Activated CD8-positive, alpha-beta memory T cell treated with anti-CD3 and anti-CD28 coated beads, Interleukin-2, amount 10 ng/mL, durations not matched to agents 7 days and 5 days (primary cell): ENCODE measurements at regions not wholly inside any gene's neighbourhood (a gene's known extent, or its start where the extent isn't known, plus 50 kb on each side); places are given as distances from the start of the nearest gene placed in this dataset.

Experiments
- ATAC-seq: fragments of 150-1000 bp; cut with Tn5 transposase; one replicate; pipeline ENCODE4 v1.10.0; 2021; ENCODE audit warnings: moderate library complexity
- CTCF ChIA-PET: fragments of 350-600 bp; sonication (Branson Sonifier 250); formaldehyde crosslinking; loops from one replicate; lab custom pipeline; 2021; ENCODE audit warnings: antibody characterized with exemption; lab: Charles Lee
- DNase-seq: peaks from one replicate; pipeline ENCODE4 v3.0.0-alpha.2; 2020
- H3K27ac Mint-ChIP-seq: one replicate; pipeline ENCODE4 v1.8.0; 2021; ENCODE audit warnings: mild to moderate bottlenecking, mixed read lengths
- H3K27me3 Mint-ChIP-seq: one replicate; pipeline ENCODE4 v1.8.0; 2021; ENCODE audit warnings: mixed read lengths
- H3K36me3 Mint-ChIP-seq: one replicate; pipeline ENCODE4 v1.8.0; 2021; ENCODE audit warnings: mild to moderate bottlenecking, mixed read lengths
- H3K4me1 Mint-ChIP-seq: one replicate; pipeline ENCODE4 v1.8.0; 2021; ENCODE audit warnings: mixed read lengths
- H3K4me3 Mint-ChIP-seq: one replicate; pipeline ENCODE4 v1.8.0; 2021; ENCODE audit warnings: mild to moderate bottlenecking, moderate library complexity, mixed read lengths
- H3K9me3 Mint-ChIP-seq: one replicate; pipeline ENCODE4 v1.8.0; 2022; ENCODE audit warnings: low read depth, mixed read lengths

- DNase-seq: no peak
- CTCF ChIA-PET: no interaction called here
These were observed 852.3 kb downstream of the QKI start for GRCh38 chr6:164266851-164267250.

GRCh38 chr6:164262348-164262747, 847.8 kb downstream of the QKI start:
- Mint-ChIP-seq H3K27me3 (no peaks in the 10 kb centered on the region), H3K4me1 (no peaks in the 10 kb centered on the region), H3K4me3 (no peak overlapping the region), H3K27ac (no peak overlapping the region), H3K9me3 (no peaks in the 10 kb centered on the region), H3K36me3 (no peaks in the 10 kb centered on the region)
- no peak for DNase-seq
- CTCF ChIA-PET: no interaction called here
- ATAC-seq: no peak

More at GRCh38 chr6:164266851-164267250, 852.3 kb downstream of the QKI start:
- Mint-ChIP-seq H3K27me3 (no peaks in the 10 kb centered on the region), H3K27ac (no peak overlapping the region), H3K9me3 (peaks cover 5% of the 10 kb centered on the region), H3K36me3 (no peaks in the 10 kb centered on the region), H3K4me1 (no peaks in the 10 kb centered on the region), H3K4me3 (no peak overlapping the region)
- no peak for ATAC-seq

DNA sequence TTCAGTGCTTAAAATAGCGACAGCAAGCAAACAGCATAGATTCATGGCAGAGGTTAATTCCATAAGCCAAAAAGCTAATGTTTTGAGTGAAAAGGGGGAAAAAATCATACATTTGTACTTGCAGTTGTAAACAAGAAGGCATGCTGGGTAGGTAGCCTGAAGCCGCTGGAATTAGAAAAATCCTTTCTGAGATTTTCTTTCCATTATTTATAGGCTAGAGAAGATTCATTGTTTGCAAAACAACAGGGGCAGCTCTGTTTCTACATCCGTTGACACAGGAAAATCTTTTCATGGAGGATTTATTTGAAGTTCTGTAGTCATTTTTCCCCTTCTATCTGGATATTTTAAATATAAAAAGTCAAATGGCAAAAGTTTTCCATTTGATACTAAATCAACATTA, 843.9 kb downstream of the QKI start:
- Mint-ChIP-seq H3K27me3 (no peaks in the 10 kb centered on the region), H3K36me3 (no peaks in the 10 kb centered on the region), H3K27ac (no peak overlapping the region), H3K9me3 (no peaks in the 10 kb centered on the region), H3K4me1 (no peaks in the 10 kb centered on the region), H3K4me3 (no peak overlapping the region)
- DNase-seq (no peak), ATAC-seq (no peak)
- CTCF ChIA-PET: no interaction called here

DNA sequence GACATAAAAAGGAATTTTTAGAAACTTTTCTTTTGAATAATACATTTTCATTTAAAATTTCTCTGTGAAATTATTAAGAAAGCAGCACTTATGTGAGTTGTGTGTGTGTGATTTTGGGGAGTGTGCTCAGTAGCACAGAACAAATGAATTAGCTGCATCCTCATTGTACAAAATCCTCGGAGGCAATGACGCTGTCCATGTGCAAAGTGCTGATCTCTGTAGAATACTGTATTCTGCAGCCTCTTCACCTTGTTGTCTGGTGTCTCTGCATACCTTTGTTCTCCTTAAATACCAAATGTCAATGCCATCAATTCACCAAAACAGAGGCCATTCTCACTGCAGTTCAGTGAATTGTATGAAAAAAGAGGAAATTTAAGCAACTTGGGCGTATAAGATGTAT, 838.4 kb downstream of the QKI start:
- no peak for ATAC-seq
- CTCF ChIA-PET: no interaction called here
- H3K9me3 Mint-ChIP-seq: no peaks in the 10 kb centered on the region
- H3K36me3 Mint-ChIP-seq: no peaks in the 10 kb centered on the region
- no peaks in the 10 kb centered on the region for H3K4me1 Mint-ChIP-seq
- H3K4me3 Mint-ChIP-seq: no peak overlapping the region
- H3K27ac Mint-ChIP-seq: no peak overlapping the region
- no peaks in the 10 kb centered on the region for H3K27me3 Mint-ChIP-seq
- no peak for DNase-seq

DNA sequence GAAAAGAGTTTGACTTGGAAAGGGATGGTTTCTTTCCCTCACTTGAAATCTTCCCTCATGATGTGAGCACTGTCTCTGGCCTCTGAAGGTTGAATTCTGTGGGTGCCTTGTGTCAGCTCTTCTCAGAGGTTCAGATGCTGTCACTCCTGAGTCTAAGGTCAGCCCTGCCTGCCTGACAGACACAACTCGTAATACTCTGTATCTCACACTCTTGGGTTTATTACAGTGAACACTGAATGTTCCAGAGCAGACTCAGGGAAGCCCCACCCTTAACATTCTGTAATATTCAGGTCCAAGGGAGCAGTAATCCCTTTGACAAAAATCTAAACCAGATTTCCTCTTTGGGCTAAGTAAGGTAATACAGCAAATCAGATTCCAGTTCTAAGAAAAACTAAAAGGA, 837.8 kb downstream of the QKI start:
- ATAC-seq (no peak), DNase-seq (no peak)
- Mint-ChIP-seq H3K9me3 (no peaks in the 10 kb centered on the region), H3K27ac (no peak overlapping the region), H3K4me1 (no peaks in the 10 kb centered on the region), H3K36me3 (no peaks in the 10 kb centered on the region), H3K4me3 (no peak overlapping the region), H3K27me3 (no peaks in the 10 kb centered on the region)
- CTCF ChIA-PET: no interaction called here

DNA sequence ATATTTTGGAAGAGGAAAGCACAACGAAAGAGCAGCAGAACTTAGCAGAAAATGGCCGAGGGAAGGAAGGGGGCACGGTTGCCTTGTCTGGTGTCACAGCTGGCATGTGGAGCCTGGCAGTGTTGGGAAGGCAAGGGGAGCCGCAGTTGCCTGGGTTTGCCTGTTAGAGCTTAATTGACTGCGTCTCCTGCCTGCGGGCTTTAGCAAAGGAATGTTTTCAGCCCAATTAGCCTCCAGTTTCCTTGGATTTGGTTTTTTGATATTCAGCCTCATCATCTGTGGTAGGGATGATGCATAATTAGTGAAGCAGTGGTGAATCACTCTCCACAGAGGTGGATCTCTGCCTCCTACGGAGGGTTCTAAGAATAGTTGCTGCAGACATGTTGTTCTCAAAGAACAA, 832.6 kb downstream of the QKI start:
- no peaks in the 10 kb centered on the region for H3K27me3 Mint-ChIP-seq
- no peaks in the 10 kb centered on the region for H3K4me1 Mint-ChIP-seq
- no peak overlapping the region for H3K27ac Mint-ChIP-seq
- no peak overlapping the region for H3K4me3 Mint-ChIP-seq
- no peaks in the 10 kb centered on the region for H3K36me3 Mint-ChIP-seq
- CTCF ChIA-PET: no interaction called here
- peaks cover 3% of the 10 kb centered on the region for H3K9me3 Mint-ChIP-seq
- ATAC-seq (no peak), DNase-seq (no peak)

DNA sequence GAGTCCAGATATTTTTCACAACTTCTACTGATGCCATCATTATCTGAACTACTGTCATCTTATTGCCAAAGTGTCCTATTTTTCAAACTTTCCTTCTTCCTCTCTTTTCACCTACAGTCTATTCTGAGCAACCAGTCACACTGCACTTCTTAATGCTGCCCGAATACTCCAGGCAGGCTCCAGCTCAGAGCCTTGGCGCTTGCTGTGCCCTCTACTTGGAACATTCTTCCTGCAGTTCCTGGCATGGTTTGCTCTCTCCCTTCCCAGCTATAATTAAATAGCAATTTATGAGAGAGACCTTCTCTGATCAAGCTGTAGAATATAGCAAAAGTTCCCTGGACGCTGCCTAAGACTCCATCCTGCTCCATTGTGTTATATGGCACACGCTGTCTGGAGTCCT, 831.6 kb downstream of the QKI start:
- H3K4me3 Mint-ChIP-seq: no peak overlapping the region
- CTCF ChIA-PET: no interaction called here
- no peaks in the 10 kb centered on the region for H3K36me3 Mint-ChIP-seq
- H3K27ac Mint-ChIP-seq: no peak overlapping the region
- no peak for ATAC-seq
- no peaks in the 10 kb centered on the region for H3K27me3 Mint-ChIP-seq
- H3K4me1 Mint-ChIP-seq: no peaks in the 10 kb centered on the region
- DNase-seq: no peak
- H3K9me3 Mint-ChIP-seq: peaks cover 5% of the 10 kb centered on the region

- Mint-ChIP-seq H3K4me1 (no peaks in the 10 kb centered on the region), H3K27ac (no peak overlapping the region), H3K9me3 (peaks cover 5% of the 10 kb centered on the region), H3K27me3 (no peaks in the 10 kb centered on the region), H3K36me3 (no peaks in the 10 kb centered on the region), H3K4me3 (no peak overlapping the region)
- DNase-seq (no peak), ATAC-seq (no peak)
- CTCF ChIA-PET: no interaction called here
These were observed 829.4 kb downstream of the QKI start for GRCh38 chr6:164243949-164244348.

GRCh38 chr6:164243012-164243610, 828.6 kb downstream of the QKI start:
- H3K27me3 Mint-ChIP-seq: no peaks in the 10 kb centered on the region
- CTCF ChIA-PET: no interaction called here
- H3K27ac Mint-ChIP-seq: no peak overlapping the region
- H3K9me3 Mint-ChIP-seq: peaks cover 5% of the 10 kb centered on the region
- H3K4me3 Mint-ChIP-seq: no peak overlapping the region
- DNase-seq (no peak), ATAC-seq (no peak)
- no peaks in the 10 kb centered on the region for H3K36me3 Mint-ChIP-seq
- no peaks in the 10 kb centered on the region for H3K4me1 Mint-ChIP-seq

DNA sequence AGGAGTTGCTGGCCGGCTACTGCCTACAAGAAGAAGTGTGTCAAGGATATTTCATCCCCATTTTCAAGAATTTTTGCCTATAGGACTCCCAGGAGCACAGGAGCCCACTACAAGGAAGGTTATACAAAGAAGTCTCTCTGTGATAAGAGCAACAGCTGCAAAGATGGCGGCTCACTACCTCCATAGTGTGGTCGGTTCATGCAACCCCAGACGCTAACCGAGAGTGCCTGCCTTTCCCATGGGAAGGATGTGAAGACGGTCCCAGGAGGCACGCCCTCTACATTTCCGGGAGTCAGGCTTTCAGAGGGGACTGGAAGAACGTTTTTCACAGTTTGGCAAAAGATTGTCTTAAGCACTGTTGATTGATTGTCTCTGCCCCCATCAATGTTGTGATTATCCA, 816.3 kb downstream of the QKI start:
- no peaks in the 10 kb centered on the region for H3K36me3 Mint-ChIP-seq
- H3K4me3 Mint-ChIP-seq: no peak overlapping the region
- H3K4me1 Mint-ChIP-seq: no peaks in the 10 kb centered on the region
- CTCF ChIA-PET: no interaction called here
- DNase-seq: no peak
- peaks cover 3% of the 10 kb centered on the region for H3K9me3 Mint-ChIP-seq
- H3K27me3 Mint-ChIP-seq: no peaks in the 10 kb centered on the region
- H3K27ac Mint-ChIP-seq: no peak overlapping the region
- ATAC-seq: no peak

- ATAC-seq (no peak), DNase-seq (no peak)
- Mint-ChIP-seq H3K4me3 (no peak overlapping the region), H3K9me3 (peaks cover 3% of the 10 kb centered on the region), H3K27ac (no peak overlapping the region), H3K27me3 (no peaks in the 10 kb centered on the region), H3K36me3 (no peaks in the 10 kb centered on the region), H3K4me1 (no peaks in the 10 kb centered on the region)
- CTCF ChIA-PET: no interaction called here
These were observed 815.7 kb downstream of the QKI start for GRCh38 chr6:164230259-164230658.

DNA sequence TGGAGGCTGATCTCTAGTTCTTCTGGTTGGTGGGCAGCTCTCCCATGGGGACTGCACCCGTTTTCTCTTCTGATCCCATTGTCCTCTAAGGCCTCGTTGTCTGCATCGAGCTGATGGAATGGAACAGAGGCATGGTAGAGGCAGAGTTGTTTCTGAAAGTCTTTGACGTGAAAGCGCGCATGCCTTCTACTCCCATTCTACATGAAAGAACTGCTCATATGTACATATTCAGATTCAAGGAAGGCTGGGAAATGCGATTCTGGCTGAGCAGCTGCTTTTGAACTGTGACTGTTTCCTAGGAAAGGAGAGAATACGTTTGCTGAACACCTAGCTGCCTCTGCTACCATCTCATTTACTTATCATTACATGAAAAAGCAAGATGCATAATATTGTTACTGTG, 815.2 kb downstream of the QKI start:
- no peak for ATAC-seq
- no peaks in the 10 kb centered on the region for H3K4me1 Mint-ChIP-seq
- no peak overlapping the region for H3K4me3 Mint-ChIP-seq
- H3K27ac Mint-ChIP-seq: no peak overlapping the region
- no peak for DNase-seq
- H3K9me3 Mint-ChIP-seq: peaks cover 3% of the 10 kb centered on the region
- no peaks in the 10 kb centered on the region for H3K36me3 Mint-ChIP-seq
- CTCF ChIA-PET: no interaction called here
- no peaks in the 10 kb centered on the region for H3K27me3 Mint-ChIP-seq

DNA sequence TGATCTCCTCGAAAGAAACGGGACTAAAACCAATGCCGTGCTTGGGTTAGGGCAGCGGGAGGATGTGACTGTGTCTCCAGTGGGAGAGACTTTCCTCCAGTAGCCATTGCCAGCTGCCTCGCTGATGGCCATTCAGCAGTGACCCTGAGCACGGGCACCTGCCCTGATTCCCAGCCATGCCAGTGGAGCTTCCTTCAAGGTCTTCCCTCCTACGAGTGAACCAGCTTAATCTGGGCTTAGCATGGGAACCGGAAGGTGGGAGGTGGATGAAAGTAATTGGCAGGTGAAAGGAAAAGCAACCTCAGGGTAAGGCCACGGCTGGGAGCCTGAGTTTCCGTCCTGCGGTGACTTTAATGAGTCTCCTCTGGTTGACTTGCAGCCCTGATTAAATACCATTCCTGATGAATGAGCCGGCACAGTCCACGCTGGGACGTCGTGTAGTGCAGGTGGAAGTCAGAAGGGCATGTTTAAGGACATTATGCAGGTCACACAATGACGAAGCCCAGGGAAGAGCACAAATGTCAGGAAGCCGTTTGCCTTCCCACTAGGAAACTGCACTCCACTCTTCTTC, 813.5 kb downstream of the QKI start:
- DNase-seq (no peak), ATAC-seq (no peak)
- peaks cover 2% of the 10 kb centered on the region for H3K9me3 Mint-ChIP-seq
- no peaks in the 10 kb centered on the region for H3K4me1 Mint-ChIP-seq
- H3K27me3 Mint-ChIP-seq: no peaks in the 10 kb centered on the region
- CTCF ChIA-PET: no interaction called here
- H3K27ac Mint-ChIP-seq: no peak overlapping the region
- H3K4me3 Mint-ChIP-seq: no peak overlapping the region
- H3K36me3 Mint-ChIP-seq: no peaks in the 10 kb centered on the region

- Mint-ChIP-seq H3K4me3 (no peak overlapping the region), H3K4me1 (no peaks in the 10 kb centered on the region), H3K27me3 (no peaks in the 10 kb centered on the region), H3K9me3 (no peaks in the 10 kb centered on the region), H3K27ac (no peak overlapping the region), H3K36me3 (no peaks in the 10 kb centered on the region)
- ATAC-seq (no peak), DNase-seq (no peak)
- CTCF ChIA-PET: no interaction called here
These were observed 802.3 kb downstream of the QKI start for GRCh38 chr6:164216839-164217238.

DNA sequence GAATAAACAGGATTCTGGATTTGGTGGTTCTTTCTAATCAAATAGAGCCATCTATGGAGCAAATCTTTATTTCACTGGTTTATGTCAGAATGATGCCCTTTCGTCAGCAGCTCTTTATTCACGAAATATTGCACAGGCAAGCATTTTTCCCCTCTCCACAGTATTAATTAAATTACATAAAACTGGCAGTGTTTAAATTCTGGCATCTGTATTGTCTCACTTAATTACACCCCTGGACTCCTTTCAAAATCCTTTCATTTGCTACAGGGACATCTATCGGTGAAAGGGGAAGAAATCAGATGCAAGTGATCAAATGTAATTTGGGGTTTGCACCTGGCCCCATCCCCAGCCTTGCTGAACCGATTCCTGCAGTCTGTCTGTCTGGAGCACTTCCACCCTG, 801.9 kb downstream of the QKI start:
- Mint-ChIP-seq H3K4me3 (no peak overlapping the region), H3K36me3 (no peaks in the 10 kb centered on the region), H3K9me3 (no peaks in the 10 kb centered on the region), H3K27ac (no peak overlapping the region), H3K4me1 (no peaks in the 10 kb centered on the region), H3K27me3 (no peaks in the 10 kb centered on the region)
- CTCF ChIA-PET: no interaction called here
- no peak for ATAC-seq
- no peak for DNase-seq
